PFSK-1 (cell line): ENCODE measurements at regions not wholly inside any gene's neighbourhood (a gene's known extent, or its start where the extent isn't known, plus 50 kb on each side); places are given as distances from the start of the nearest gene placed in this dataset.

Source experiments
- POLR2AphosphoS5 ChIP-seq: IDR thresholded peaks from 2 replicates; pipeline ENCODE4 v1.6.1; 2012; ENCODE audit warnings: low read depth, mild to moderate bottlenecking, control low read depth, low read length, moderate library complexity
- SIN3A ChIP-seq: IDR thresholded peaks from 2 replicates; pipeline ENCODE4 v1.6.1; 2012; ENCODE audit warnings: mild to moderate bottlenecking, low read length, moderate library complexity, borderline replicate concordance; ENCODE audit not compliant: insufficient read depth
- TF ChIP-seq, protein P1 (sequence below), 2 experiments: IDR thresholded peaks; 2 replicates each; pipeline versions ENCODE4 v1.6.1 to v1.8.0; 2011 to 2012; ENCODE audit warnings: low read depth in 2 of 2, low read length in 2 of 2, control low read depth in 1 of 2, inconsistent platforms in 1 of 2, mild to moderate bottlenecking in 1 of 2, moderate library complexity in 1 of 2; ENCODE audit not compliant: insufficient read depth in 1 of 2

DNA sequence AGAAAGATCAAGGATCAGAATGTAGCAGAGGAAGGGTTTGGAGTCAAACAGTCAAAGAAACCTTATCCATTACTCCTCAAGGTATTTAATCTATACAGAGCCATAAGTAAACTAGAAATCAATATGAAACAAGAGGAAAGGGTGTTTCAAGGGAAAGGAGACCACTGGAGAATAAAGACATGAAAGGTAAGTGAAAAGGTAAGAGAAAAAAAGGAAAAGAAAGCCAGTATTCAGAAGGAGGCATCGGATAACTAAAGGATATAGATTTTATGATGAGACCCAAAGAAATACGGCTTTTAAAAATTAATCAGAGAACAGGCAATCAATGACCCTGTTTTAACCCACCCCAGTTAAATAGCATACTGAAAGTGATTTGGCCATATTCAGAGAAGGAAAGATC lies 438.7 kb upstream of the MIR17HG start:
- TF ChIP-seq, protein P1, sequence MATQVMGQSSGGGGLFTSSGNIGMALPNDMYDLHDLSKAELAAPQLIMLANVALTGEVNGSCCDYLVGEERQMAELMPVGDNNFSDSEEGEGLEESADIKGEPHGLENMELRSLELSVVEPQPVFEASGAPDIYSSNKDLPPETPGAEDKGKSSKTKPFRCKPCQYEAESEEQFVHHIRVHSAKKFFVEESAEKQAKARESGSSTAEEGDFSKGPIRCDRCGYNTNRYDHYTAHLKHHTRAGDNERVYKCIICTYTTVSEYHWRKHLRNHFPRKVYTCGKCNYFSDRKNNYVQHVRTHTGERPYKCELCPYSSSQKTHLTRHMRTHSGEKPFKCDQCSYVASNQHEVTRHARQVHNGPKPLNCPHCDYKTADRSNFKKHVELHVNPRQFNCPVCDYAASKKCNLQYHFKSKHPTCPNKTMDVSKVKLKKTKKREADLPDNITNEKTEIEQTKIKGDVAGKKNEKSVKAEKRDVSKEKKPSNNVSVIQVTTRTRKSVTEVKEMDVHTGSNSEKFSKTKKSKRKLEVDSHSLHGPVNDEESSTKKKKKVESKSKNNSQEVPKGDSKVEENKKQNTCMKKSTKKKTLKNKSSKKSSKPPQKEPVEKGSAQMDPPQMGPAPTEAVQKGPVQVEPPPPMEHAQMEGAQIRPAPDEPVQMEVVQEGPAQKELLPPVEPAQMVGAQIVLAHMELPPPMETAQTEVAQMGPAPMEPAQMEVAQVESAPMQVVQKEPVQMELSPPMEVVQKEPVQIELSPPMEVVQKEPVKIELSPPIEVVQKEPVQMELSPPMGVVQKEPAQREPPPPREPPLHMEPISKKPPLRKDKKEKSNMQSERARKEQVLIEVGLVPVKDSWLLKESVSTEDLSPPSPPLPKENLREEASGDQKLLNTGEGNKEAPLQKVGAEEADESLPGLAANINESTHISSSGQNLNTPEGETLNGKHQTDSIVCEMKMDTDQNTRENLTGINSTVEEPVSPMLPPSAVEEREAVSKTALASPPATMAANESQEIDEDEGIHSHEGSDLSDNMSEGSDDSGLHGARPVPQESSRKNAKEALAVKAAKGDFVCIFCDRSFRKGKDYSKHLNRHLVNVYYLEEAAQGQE (IDR thresholded peaks at IDR 0.05; ENCODE audit: insufficient read depth in 1 of 2, low read depth in 2 of 2, low read length in 2 of 2): no peak
- TF ChIP-seq SIN3A (no peak), POLR2AphosphoS5 (no peak)
